Vagina (tissue), 2 donors: ENCODE measurements at regions not wholly inside any gene's neighbourhood (a gene's known extent, or its start where the extent isn't known, plus 50 kb on each side); places are given as distances from the start of the nearest gene placed in this dataset.

Experiments used
- POLR2AphosphoS5 ChIP-seq, 2 donors: sonication (generic); formaldehyde crosslinking; IDR thresholded peaks; one replicate each; pipeline ENCODE4 v1.9.0; 2017; ENCODE audit warnings: antibody characterized with exemption in 2 of 2, mild to moderate bottlenecking in 2 of 2, low read depth in 1 of 2; ENCODE audit not compliant: insufficient read depth in 1 of 2
- TF ChIP-seq, protein P1 (sequence below), 3 experiments: fragments of 450-650 bp in 2 of 3; fragments of 200-600 bp in 1 of 3; sonication (generic) in 1 of 3; IDR thresholded peaks; one replicate each; pipeline ENCODE4 v1.5.1; 2017 to 2019; ENCODE audit warnings: antibody characterized with exemption in 3 of 3, mild to moderate bottlenecking in 2 of 3, moderate library complexity in 2 of 3

DNA sequence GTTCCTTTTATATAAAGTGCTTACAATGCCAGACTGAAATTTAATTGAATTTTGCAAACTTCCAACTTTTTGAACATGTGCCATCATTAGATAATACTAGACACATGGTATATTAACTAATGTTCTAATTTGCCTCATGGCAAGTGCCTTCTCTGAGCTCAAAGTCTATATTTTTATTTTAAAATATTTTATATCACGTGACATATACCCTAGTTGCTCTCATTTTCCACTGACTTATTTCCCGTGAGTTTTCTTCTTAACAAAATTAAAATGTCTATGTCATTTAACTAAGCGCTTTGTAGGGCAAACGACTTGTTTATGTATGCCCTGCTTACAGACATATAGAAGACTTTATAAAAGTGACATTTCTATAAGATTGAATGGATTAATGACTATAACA is 509.6 kb upstream of the SYT4 start:
- TF ChIP-seq, protein P1, sequence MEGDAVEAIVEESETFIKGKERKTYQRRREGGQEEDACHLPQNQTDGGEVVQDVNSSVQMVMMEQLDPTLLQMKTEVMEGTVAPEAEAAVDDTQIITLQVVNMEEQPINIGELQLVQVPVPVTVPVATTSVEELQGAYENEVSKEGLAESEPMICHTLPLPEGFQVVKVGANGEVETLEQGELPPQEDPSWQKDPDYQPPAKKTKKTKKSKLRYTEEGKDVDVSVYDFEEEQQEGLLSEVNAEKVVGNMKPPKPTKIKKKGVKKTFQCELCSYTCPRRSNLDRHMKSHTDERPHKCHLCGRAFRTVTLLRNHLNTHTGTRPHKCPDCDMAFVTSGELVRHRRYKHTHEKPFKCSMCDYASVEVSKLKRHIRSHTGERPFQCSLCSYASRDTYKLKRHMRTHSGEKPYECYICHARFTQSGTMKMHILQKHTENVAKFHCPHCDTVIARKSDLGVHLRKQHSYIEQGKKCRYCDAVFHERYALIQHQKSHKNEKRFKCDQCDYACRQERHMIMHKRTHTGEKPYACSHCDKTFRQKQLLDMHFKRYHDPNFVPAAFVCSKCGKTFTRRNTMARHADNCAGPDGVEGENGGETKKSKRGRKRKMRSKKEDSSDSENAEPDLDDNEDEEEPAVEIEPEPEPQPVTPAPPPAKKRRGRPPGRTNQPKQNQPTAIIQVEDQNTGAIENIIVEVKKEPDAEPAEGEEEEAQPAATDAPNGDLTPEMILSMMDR (IDR thresholded peaks at IDR 0.05) = no peak
- no peak for TF ChIP-seq POLR2AphosphoS5 (IDR thresholded peaks at IDR 0.05; ENCODE audit: insufficient read depth in 1 of 2, low read depth in 1 of 2)
